Fibroblast of upper back skin (primary cell): ENCODE measurements at regions not wholly inside any gene's neighbourhood (a gene's known extent, or its start where the extent isn't known, plus 50 kb on each side); places are given as distances from the start of the nearest gene placed in this dataset.

Source experiments
- DNase-seq: peaks from one replicate; pipeline ENCODE4 v3.0.0-alpha.2; 2013

GRCh38 chr13:107906131-107906530 lies 309.2 kb downstream of the LIG4 start:
- no peak for DNase-seq

- no peak for DNase-seq
Measured at GRCh38 chr13:107901996-107902562, 313.3 kb downstream of the LIG4 start.

- no peak for DNase-seq
Measured at GRCh38 chr13:107901230-107901629, 314.1 kb downstream of the LIG4 start.

GRCh38 chr13:107900775-107901174 lies 314.6 kb downstream of the LIG4 start:
- peak; percentile 50 for DNase-seq

GRCh38 chr13:107886118-107886517 lies 329.2 kb downstream of the LIG4 start:
- DNase-seq = no peak

GRCh38 chr13:107884564-107884963 lies 330.8 kb downstream of the LIG4 start:
- DNase-seq = no peak

GRCh38 chr13:107883561-107884175 lies 331.7 kb downstream of the LIG4 start:
- DNase-seq = peak; percentile 53

- DNase-seq = no peak
Measured at GRCh38 chr13:107882708-107883560, 332.4 kb downstream of the LIG4 start.

GRCh38 chr13:107881362-107881761 lies 334.0 kb downstream of the LIG4 start:
- DNase-seq = peak; percentile 37

GRCh38 chr13:107874456-107874855 lies 340.9 kb downstream of the LIG4 start:
- no peak for DNase-seq

- DNase-seq = no peak
Measured at GRCh38 chr13:107873926-107874325, 341.4 kb downstream of the LIG4 start.

- DNase-seq = no peak
Measured at GRCh38 chr13:107870400-107870799, 344.9 kb downstream of the LIG4 start.

GRCh38 chr13:107867701-107868661 lies 347.4 kb downstream of the LIG4 start:
- DNase-seq = peak; percentile 17

- DNase-seq = peak; percentile 28
Measured at GRCh38 chr13:107866941-107867623, 348.3 kb downstream of the LIG4 start.

GRCh38 chr13:107866032-107866940 lies 349.1 kb downstream of the LIG4 start:
- DNase-seq = peak; percentile 17

- no peak for DNase-seq
Measured at GRCh38 chr13:107865643-107866031, 349.7 kb downstream of the LIG4 start.

GRCh38 chr13:107865318-107865575 lies 350.1 kb downstream of the LIG4 start:
- DNase-seq = no peak

- peak; percentile 57 for DNase-seq
Measured at GRCh38 chr13:107864543-107865317, 350.6 kb downstream of the LIG4 start.

GRCh38 chr13:107860284-107860683 lies 355.1 kb downstream of the LIG4 start:
- no peak for DNase-seq

GRCh38 chr13:107854880-107855279 lies 360.5 kb downstream of the LIG4 start:
- DNase-seq = no peak

- DNase-seq = no peak
Measured at GRCh38 chr13:107852072-107852471, 363.3 kb downstream of the LIG4 start.
